GM10266 (cell line): ENCODE measurements at regions not wholly inside any gene's neighbourhood (a gene's known extent, or its start where the extent isn't known, plus 50 kb on each side); places are given as distances from the start of the nearest gene placed in this dataset.
"Not testable (repeated sequence)": the region's sequence is repeated elsewhere in the genome, so short reads cannot be mapped to it uniquely, and the experiment has no call there.

Experiments used
- DNase-seq: peaks from one replicate; pipeline ENCODE4 v3.0.0; 2012; ENCODE audit errors: extremely low spot score
- TF ChIP-seq, protein P1 (sequence below): IDR thresholded peaks from 2 replicates; pipeline ENCODE4 v1.5.1; 2012; ENCODE audit warnings: mild to moderate bottlenecking, low read depth; ENCODE audit not compliant: control insufficient read depth, insufficient read depth; ENCODE audit errors: missing control alignments

GRCh38 chr6:156199182-156199581 lies 578.0 kb upstream of the ARID1B start:
- no peak for DNase-seq
- TF ChIP-seq, protein P1, sequence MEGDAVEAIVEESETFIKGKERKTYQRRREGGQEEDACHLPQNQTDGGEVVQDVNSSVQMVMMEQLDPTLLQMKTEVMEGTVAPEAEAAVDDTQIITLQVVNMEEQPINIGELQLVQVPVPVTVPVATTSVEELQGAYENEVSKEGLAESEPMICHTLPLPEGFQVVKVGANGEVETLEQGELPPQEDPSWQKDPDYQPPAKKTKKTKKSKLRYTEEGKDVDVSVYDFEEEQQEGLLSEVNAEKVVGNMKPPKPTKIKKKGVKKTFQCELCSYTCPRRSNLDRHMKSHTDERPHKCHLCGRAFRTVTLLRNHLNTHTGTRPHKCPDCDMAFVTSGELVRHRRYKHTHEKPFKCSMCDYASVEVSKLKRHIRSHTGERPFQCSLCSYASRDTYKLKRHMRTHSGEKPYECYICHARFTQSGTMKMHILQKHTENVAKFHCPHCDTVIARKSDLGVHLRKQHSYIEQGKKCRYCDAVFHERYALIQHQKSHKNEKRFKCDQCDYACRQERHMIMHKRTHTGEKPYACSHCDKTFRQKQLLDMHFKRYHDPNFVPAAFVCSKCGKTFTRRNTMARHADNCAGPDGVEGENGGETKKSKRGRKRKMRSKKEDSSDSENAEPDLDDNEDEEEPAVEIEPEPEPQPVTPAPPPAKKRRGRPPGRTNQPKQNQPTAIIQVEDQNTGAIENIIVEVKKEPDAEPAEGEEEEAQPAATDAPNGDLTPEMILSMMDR, result no peak

- TF ChIP-seq, protein P1, result no peak
- no peak for DNase-seq
These were observed 579.7 kb upstream of the ARID1B start for GRCh38 chr6:156197513-156197912.

GRCh38 chr6:156194981-156195380 lies 582.2 kb upstream of the ARID1B start:
- TF ChIP-seq, protein P1, result no peak
- no peak for DNase-seq

- TF ChIP-seq, protein P1, result no peak
- DNase-seq, result no peak
These were observed 583.8 kb upstream of the ARID1B start for GRCh38 chr6:156193381-156193780.

DNA sequence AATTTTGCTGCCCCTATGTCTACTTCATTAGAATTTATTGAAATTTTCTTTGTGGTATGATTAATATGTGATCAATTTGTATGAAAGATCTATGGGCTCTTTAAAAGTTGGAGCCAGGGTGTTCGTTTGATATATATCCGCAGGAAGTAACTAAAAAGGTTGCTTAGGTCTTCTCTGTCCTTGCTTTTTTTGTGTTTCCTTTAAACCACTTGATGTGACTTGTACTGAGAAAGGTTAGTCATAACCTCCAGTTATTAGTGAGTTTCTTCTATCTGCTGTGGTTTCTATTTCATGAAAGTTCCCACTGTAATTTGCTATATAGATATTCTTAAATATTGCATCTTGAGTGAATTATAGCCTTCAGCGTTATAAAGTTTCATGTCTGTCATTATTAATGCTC lies 585.3 kb upstream of the ARID1B start:
- no peak for DNase-seq
- TF ChIP-seq, protein P1, result no peak

DNA sequence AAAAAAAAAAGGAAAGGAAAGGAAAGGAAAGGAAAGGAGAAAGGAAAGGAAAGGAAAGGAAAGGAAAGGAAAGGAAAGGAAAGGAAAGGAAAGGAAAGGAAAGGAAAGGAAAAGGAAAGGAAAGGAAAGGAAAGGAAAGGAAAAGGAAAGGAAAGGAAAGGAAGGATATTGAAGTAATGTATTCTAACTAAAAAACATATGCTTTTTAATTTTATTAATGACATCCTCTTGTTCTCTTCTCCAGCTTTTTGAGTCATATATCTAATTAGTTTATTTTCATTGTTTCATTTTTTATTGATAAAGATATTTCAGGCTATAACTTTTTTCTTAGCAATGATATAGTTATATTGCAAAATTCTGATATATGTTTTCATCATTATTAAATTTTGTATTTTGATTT lies 585.8 kb upstream of the ARID1B start:
- not testable (repeated sequence) for DNase-seq

- TF ChIP-seq, protein P1, result no peak
- no peak for DNase-seq
These were observed 586.9 kb upstream of the ARID1B start for GRCh38 chr6:156190270-156190669.

- TF ChIP-seq, protein P1, result no peak
- no peak for DNase-seq
These were observed 587.5 kb upstream of the ARID1B start for GRCh38 chr6:156189714-156190113.
